Muscle layer of colon (tissue), 2 donors: ENCODE measurements at regions not wholly inside any gene's neighbourhood (a gene's known extent, or its start where the extent isn't known, plus 50 kb on each side); places are given as distances from the start of the nearest gene placed in this dataset.

Source experiments
- H3K27ac ChIP-seq: one replicate; pipeline ENCODE4 v1.7.0; 2013; ENCODE audit warnings: low read depth, mild to moderate bottlenecking, low read length, moderate library complexity
- H3K27me3 ChIP-seq, 2 donors: one replicate each; pipeline ENCODE4 v1.7.0; 2013; ENCODE audit warnings: low read length in 2 of 2, mild to moderate bottlenecking in 2 of 2; ENCODE audit not compliant: insufficient read depth in 2 of 2, control insufficient read depth in 1 of 2
- H3K36me3 ChIP-seq: one replicate; pipeline ENCODE4 v1.7.0; 2013; ENCODE audit warnings: mild to moderate bottlenecking, low read length; ENCODE audit not compliant: insufficient read depth
- H3K4me1 ChIP-seq: one replicate; pipeline ENCODE4 v1.7.0; 2013; ENCODE audit warnings: mild to moderate bottlenecking, low read length; ENCODE audit not compliant: insufficient read depth
- H3K4me3 ChIP-seq, 2 donors: one replicate each; pipeline ENCODE4 v1.7.0; 2013; ENCODE audit warnings: low read length in 2 of 2, low read depth in 1 of 2, mild to moderate bottlenecking in 1 of 2, moderate library complexity in 1 of 2
- H3K9ac ChIP-seq: one replicate; pipeline ENCODE4 v1.7.0; 2013; ENCODE audit warnings: low read length
- H3K9me3 ChIP-seq: one replicate; pipeline ENCODE4 v1.7.0; 2013; ENCODE audit warnings: mild to moderate bottlenecking, low read length
- donor health status: abdominal sarcoma.
- donor health status: Adenocarcinoma of cecum.

GRCh38 chr6:14795451-14795850 is 450.4 kb upstream of the JARID2 start:
- Histone ChIP-seq H3K9ac (no peak overlapping the region), H3K4me3 (no peak overlapping the region), H3K36me3 (no peaks in the 10 kb centered on the region), H3K4me1 (peaks cover 8% of the 10 kb centered on the region), H3K9me3 (no peaks in the 10 kb centered on the region), H3K27me3 (peaks cover 0 to 4% of the 10 kb centered on the region in 2 donors), H3K27ac (no peak overlapping the region)

- Histone ChIP-seq H3K4me1 (peaks cover 5% of the 10 kb centered on the region), H3K27me3 (peaks cover 0 to 4% of the 10 kb centered on the region in 2 donors), H3K27ac (no peak overlapping the region), H3K9ac (no peak overlapping the region), H3K9me3 (no peaks in the 10 kb centered on the region), H3K36me3 (no peaks in the 10 kb centered on the region), H3K4me3 (no peak overlapping the region)
Observed at GRCh38 chr6:14796974-14797762, 448.7 kb upstream of the JARID2 start.

- Histone ChIP-seq H3K36me3 (no peaks in the 10 kb centered on the region), H3K9me3 (no peaks in the 10 kb centered on the region), H3K9ac (no peak overlapping the region), H3K4me1 (no peaks in the 10 kb centered on the region), H3K27ac (no peak overlapping the region), H3K27me3 (peaks cover 0 to 4% of the 10 kb centered on the region in 2 donors), H3K4me3 (no peak overlapping the region)
Observed at GRCh38 chr6:14797875-14798593, 447.8 kb upstream of the JARID2 start.

GRCh38 chr6:14798594-14798982 is 447.3 kb upstream of the JARID2 start:
- Histone ChIP-seq H3K4me3 (no peak overlapping the region), H3K27ac (no peak overlapping the region), H3K4me1 (no peaks in the 10 kb centered on the region), H3K27me3 (peaks cover 0 to 4% of the 10 kb centered on the region in 2 donors), H3K36me3 (no peaks in the 10 kb centered on the region), H3K9me3 (no peaks in the 10 kb centered on the region), H3K9ac (no peak overlapping the region)

GRCh38 chr6:14798996-14799588 is 446.8 kb upstream of the JARID2 start:
- no peaks in the 10 kb centered on the region for H3K9me3 ChIP-seq
- H3K27ac ChIP-seq: no peak overlapping the region
- no peaks in the 10 kb centered on the region for H3K4me1 ChIP-seq
- H3K36me3 ChIP-seq: no peaks in the 10 kb centered on the region
- H3K4me3 ChIP-seq: no peak overlapping the region
- H3K27me3 ChIP-seq: peaks cover 0 to 4% of the 10 kb centered on the region in 2 donors
- H3K9ac ChIP-seq: no peak overlapping the region

GRCh38 chr6:14799928-14800327 is 445.9 kb upstream of the JARID2 start:
- H3K9me3 ChIP-seq: no peaks in the 10 kb centered on the region
- no peaks in the 10 kb centered on the region for H3K36me3 ChIP-seq
- H3K4me1 ChIP-seq: peaks cover 8% of the 10 kb centered on the region
- H3K27ac ChIP-seq: no peak overlapping the region
- H3K27me3 ChIP-seq: peaks cover 0 to 4% of the 10 kb centered on the region in 2 donors
- no peak overlapping the region for H3K9ac ChIP-seq
- H3K4me3 ChIP-seq: no peak overlapping the region

GRCh38 chr6:14802514-14803160 is 443.2 kb upstream of the JARID2 start:
- no peaks in the 10 kb centered on the region for H3K27me3 ChIP-seq
- H3K27ac ChIP-seq: no peak overlapping the region
- H3K9ac ChIP-seq: no peak overlapping the region
- H3K9me3 ChIP-seq: no peaks in the 10 kb centered on the region
- peaks cover 12% of the 10 kb centered on the region for H3K4me1 ChIP-seq
- no peak overlapping the region for H3K4me3 ChIP-seq
- H3K36me3 ChIP-seq: no peaks in the 10 kb centered on the region

GRCh38 chr6:14804001-14804784 is 441.7 kb upstream of the JARID2 start:
- H3K27ac ChIP-seq: no peak overlapping the region

GRCh38 chr6:14804785-14805210 is 441.1 kb upstream of the JARID2 start:
- Histone ChIP-seq H3K9ac (no peak overlapping the region), H3K27me3 (no peaks in the 10 kb centered on the region), H3K4me1 (peaks cover 15% of the 10 kb centered on the region), H3K9me3 (no peaks in the 10 kb centered on the region), H3K4me3 (no peak overlapping the region), H3K36me3 (no peaks in the 10 kb centered on the region), H3K27ac (no peak overlapping the region)

More at GRCh38 chr6:14804001-14804784, 441.7 kb upstream of the JARID2 start:
- Histone ChIP-seq H3K27me3 (no peaks in the 10 kb centered on the region), H3K36me3 (no peaks in the 10 kb centered on the region), H3K4me3 (no peak overlapping the region), H3K9me3 (no peaks in the 10 kb centered on the region), H3K9ac (no peak overlapping the region), H3K4me1 (peaks cover 15% of the 10 kb centered on the region)

- H3K9ac ChIP-seq: no peak overlapping the region
- H3K4me1 ChIP-seq: peaks cover 15% of the 10 kb centered on the region
- H3K27me3 ChIP-seq: no peaks in the 10 kb centered on the region
- no peaks in the 10 kb centered on the region for H3K9me3 ChIP-seq
- no peak overlapping the region for H3K27ac ChIP-seq
- H3K36me3 ChIP-seq: no peaks in the 10 kb centered on the region
- no peak overlapping the region for H3K4me3 ChIP-seq
Observed at GRCh38 chr6:14806101-14806500, 439.8 kb upstream of the JARID2 start.
